SK-N-SH treated with all-trans-retinoic acid at 6 μM for 48 hours (cell line): ENCODE measurements at regions not wholly inside any gene's neighbourhood (a gene's known extent, or its start where the extent isn't known, plus 50 kb on each side); places are given as distances from the start of the nearest gene placed in this dataset.

Experiments used
- ATAC-seq: fragments of 200-7000 bp; cut with Tn5 transposase; 3 replicates; pipeline ENCODE4 v1.9.1; 2020; ENCODE audit warnings: mild to moderate bottlenecking, moderate library complexity
- ARNTL ChIP-seq: fragments of 450-650 bp; formaldehyde crosslinking; IDR thresholded peaks from 2 replicates; pipeline ENCODE4 v1.5.0; 2020; ENCODE audit warnings: low read depth, mild to moderate bottlenecking, moderate library complexity, borderline replicate concordance
- BACH2 ChIP-seq: fragments of 250-450 bp; sonication (Bioruptor Pico); IDR thresholded peaks from 2 replicates; pipeline ENCODE4 v1.9.0; 2021; ENCODE audit warnings: mild to moderate bottlenecking, borderline replicate concordance
- CREB5 ChIP-seq: fragments of 250-450 bp; sonication (Bioruptor Pico); IDR thresholded peaks from 2 replicates; pipeline ENCODE4 v1.5.1; 2020; ENCODE audit warnings: low read depth, mild to moderate bottlenecking, moderate library complexity
- CSDC2 ChIP-seq: fragments of 250-450 bp; sonication (Bioruptor Pico); IDR thresholded peaks from 2 replicates; pipeline ENCODE4 v1.5.0; 2020; ENCODE audit warnings: mild to moderate bottlenecking, moderate library complexity
- CSRNP3 ChIP-seq: fragments of 250-450 bp; sonication (Bioruptor Pico); IDR thresholded peaks from 2 replicates; pipeline ENCODE4 v1.5.1; 2021; ENCODE audit warnings: mild to moderate bottlenecking, moderate library complexity
- ESRRG ChIP-seq: fragments of 250-450 bp; sonication (Bioruptor Pico); IDR thresholded peaks from 2 replicates; pipeline ENCODE4 v1.6.1; 2021; ENCODE audit warnings: mild to moderate bottlenecking
- GLIS3 ChIP-seq: fragments of 250-450 bp; sonication (Bioruptor Pico); IDR thresholded peaks from 2 replicates; pipeline ENCODE4 v1.5.0; 2020; ENCODE audit warnings: mild to moderate bottlenecking, moderate library complexity
- ISL1 ChIP-seq: fragments of 250-450 bp; sonication (Bioruptor Pico); IDR thresholded peaks from 2 replicates; pipeline ENCODE4 v2.1.2; 2022; ENCODE audit warnings: mild to moderate bottlenecking, moderate library complexity
- OSR1 ChIP-seq: fragments of 250-450 bp; sonication (Bioruptor Pico); IDR thresholded peaks from 2 replicates; pipeline ENCODE4 v1.8.0; 2022; ENCODE audit warnings: moderate library complexity, mild to moderate bottlenecking, inconsistent platforms
- PATZ1 ChIP-seq: fragments of 250-450 bp; sonication (Bioruptor Pico); IDR thresholded peaks from 2 replicates; pipeline ENCODE4 v1.8.0; 2020; ENCODE audit warnings: mild to moderate bottlenecking, moderate library complexity, borderline replicate concordance
- PPARA ChIP-seq: fragments of 250-450 bp; sonication (Bioruptor Pico); IDR thresholded peaks from 2 replicates; pipeline ENCODE4 v1.5.0; 2020; ENCODE audit warnings: mild to moderate bottlenecking, borderline replicate concordance
- RARB ChIP-seq: fragments of 250-450 bp; sonication (Bioruptor Pico); IDR thresholded peaks from 2 replicates; pipeline ENCODE4 v1.8.0; 2021; ENCODE audit warnings: mild to moderate bottlenecking, moderate library complexity
- SNAI2 ChIP-seq: fragments of 250-450 bp; sonication (Bioruptor Pico); IDR thresholded peaks from 2 replicates; pipeline ENCODE4 v1.5.0; 2020; ENCODE audit warnings: mild to moderate bottlenecking, moderate library complexity
- TCF4 ChIP-seq: fragments of 250-450 bp; sonication (Bioruptor Pico); IDR thresholded peaks from 2 replicates; pipeline ENCODE4 v1.8.0; 2021; ENCODE audit warnings: mild to moderate bottlenecking, moderate library complexity, borderline replicate concordance
- TOX ChIP-seq: fragments of 250-450 bp; sonication (Bioruptor Pico); IDR thresholded peaks from 2 replicates; pipeline ENCODE4 v1.8.0; 2021; ENCODE audit warnings: mild to moderate bottlenecking, moderate library complexity, borderline replicate concordance
- TSHZ2 ChIP-seq: fragments of 250-450 bp; sonication (Bioruptor Pico); IDR thresholded peaks from 2 replicates; pipeline ENCODE4 v1.5.0; 2020; ENCODE audit warnings: mild to moderate bottlenecking, moderate library complexity
- ZC3H10 ChIP-seq: fragments of 250-450 bp; sonication (Bioruptor Pico); IDR thresholded peaks from 2 replicates; pipeline ENCODE4 v1.5.1; 2021; ENCODE audit warnings: mild to moderate bottlenecking, moderate library complexity
- ZFP3 ChIP-seq: fragments of 250-450 bp; sonication (Bioruptor Pico); IDR thresholded peaks from 2 replicates; pipeline ENCODE4 v1.5.0; 2020; ENCODE audit warnings: mild to moderate bottlenecking, moderate library complexity
- ZFP30 ChIP-seq: fragments of 450-650 bp; formaldehyde crosslinking; IDR thresholded peaks from 2 replicates; pipeline ENCODE4 v1.5.0; 2022; ENCODE audit warnings: mild to moderate bottlenecking, moderate library complexity
- ZNF565 ChIP-seq: fragments of 450-650 bp; formaldehyde crosslinking; conservative IDR thresholded peaks from 2 replicates; pipeline ENCODE4 v1.5.0; 2020; ENCODE audit warnings: low read depth, mild to moderate bottlenecking, moderate library complexity
- ZNF70 ChIP-seq: fragments of 450-650 bp; formaldehyde crosslinking; IDR thresholded peaks from 2 replicates; pipeline ENCODE4 v1.5.0; 2020; ENCODE audit warnings: mild to moderate bottlenecking, moderate library complexity
- ZNF8 ChIP-seq: fragments of 450-650 bp; formaldehyde crosslinking; IDR thresholded peaks from 2 replicates; pipeline ENCODE4 v1.5.0; 2020; ENCODE audit warnings: mild to moderate bottlenecking, moderate library complexity

GRCh38 chr6:76671751-76672150 is 599.3 kb upstream of the IMPG1 start (continued):
- TF ChIP-seq CSRNP3 (CRISPR knock-in tag), result no peak
- no peak for TF ChIP-seq ARNTL (CRISPR knock-in tag)
- TF ChIP-seq TCF4 (CRISPR knock-in tag), result no peak

GRCh38 chr6:76644231-76644630 is 571.8 kb upstream of the IMPG1 start:
- no peak for TF ChIP-seq ARNTL (CRISPR knock-in tag)
- no peak for TF ChIP-seq OSR1 (CRISPR knock-in tag)
- TF ChIP-seq CSRNP3 (CRISPR knock-in tag), result no peak
- TF ChIP-seq CREB5 (CRISPR knock-in tag), result no peak
- TF ChIP-seq TOX, result no peak
- TF ChIP-seq BACH2 (CRISPR knock-in tag), result no peak
- TF ChIP-seq ZNF8, result no peak
- TF ChIP-seq ZNF70, result no peak
- TF ChIP-seq ZNF565, result no peak
- TF ChIP-seq ZFP3, result no peak
- no peak for TF ChIP-seq RARB
- TF ChIP-seq GLIS3 (CRISPR knock-in tag), result no peak

GRCh38 chr6:76639941-76640340 is 567.5 kb upstream of the IMPG1 start:
- TF ChIP-seq SNAI2 (CRISPR knock-in tag) (no peak), ZC3H10 (no peak), CREB5 (CRISPR knock-in tag) (no peak), ZNF565 (no peak), PPARA (CRISPR knock-in tag) (no peak), RARB (no peak), ZFP30 (CRISPR knock-in tag) (no peak), ESRRG (CRISPR knock-in tag) (no peak), TOX (no peak), CSRNP3 (CRISPR knock-in tag) (no peak), ARNTL (CRISPR knock-in tag) (no peak), BACH2 (CRISPR knock-in tag) (no peak), PATZ1 (CRISPR knock-in tag) (no peak), ISL1 (CRISPR knock-in tag) (no peak), CSDC2 (no peak)
- ATAC-seq, result no peak

More at GRCh38 chr6:76644231-76644630, 571.8 kb upstream of the IMPG1 start:
- ATAC-seq, result no peak

- no peak for ATAC-seq
- no peak for TF ChIP-seq ZNF70
- no peak for TF ChIP-seq PPARA (CRISPR knock-in tag)
- TF ChIP-seq TSHZ2 (CRISPR knock-in tag), result no peak
- TF ChIP-seq ISL1 (CRISPR knock-in tag), result no peak
- TF ChIP-seq CSRNP3 (CRISPR knock-in tag), result no peak
- TF ChIP-seq ZFP30 (CRISPR knock-in tag), result no peak
- TF ChIP-seq ZNF8, result no peak
These were observed 562.2 kb upstream of the IMPG1 start for GRCh38 chr6:76634695-76635094.
